ENCODE measurements at regions not wholly inside any gene's neighbourhood (a gene's known extent, or its start where the extent isn't known, plus 50 kb on each side); places are given as distances from the start of the nearest gene placed in this dataset.

DNA sequence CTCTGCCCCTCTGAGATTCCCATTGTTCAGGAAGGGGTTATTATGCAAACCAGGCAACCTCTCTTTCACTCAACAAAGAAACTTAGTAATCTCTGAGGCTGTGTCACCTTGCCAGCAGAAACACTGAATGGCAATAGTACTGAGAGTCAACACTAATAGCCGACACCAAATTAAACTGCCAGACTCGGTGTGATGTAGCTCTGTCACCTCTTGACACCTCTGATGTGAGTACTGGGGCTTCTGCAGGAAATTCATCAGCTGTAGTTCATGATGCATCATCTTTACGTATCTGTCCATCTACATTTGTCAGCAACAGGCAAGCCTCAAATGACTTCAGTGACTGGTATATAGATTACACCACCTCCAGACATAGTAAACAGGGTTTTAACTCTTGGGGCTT is 65.0 kb upstream of the ONECUT1 start:
- TF ChIP-seq CTCF (IDR thresholded peaks at IDR 0.05) (no peak), POLR2A (IDR thresholded peaks at IDR 0.05) (no peak)
